GM20000 (cell line): ENCODE measurements at regions not wholly inside any gene's neighbourhood (a gene's known extent, or its start where the extent isn't known, plus 50 kb on each side); places are given as distances from the start of the nearest gene placed in this dataset.

Source experiments
- DNase-seq: peaks from one replicate; pipeline ENCODE4 v3.0.0; 2012; ENCODE audit warnings: low spot score
- TF ChIP-seq, protein P1 (sequence below): IDR thresholded peaks from 2 replicates; pipeline ENCODE4 v1.5.1; 2012; ENCODE audit warnings: mild to moderate bottlenecking, control low read depth; ENCODE audit errors: extremely low read depth, missing control alignments

DNA sequence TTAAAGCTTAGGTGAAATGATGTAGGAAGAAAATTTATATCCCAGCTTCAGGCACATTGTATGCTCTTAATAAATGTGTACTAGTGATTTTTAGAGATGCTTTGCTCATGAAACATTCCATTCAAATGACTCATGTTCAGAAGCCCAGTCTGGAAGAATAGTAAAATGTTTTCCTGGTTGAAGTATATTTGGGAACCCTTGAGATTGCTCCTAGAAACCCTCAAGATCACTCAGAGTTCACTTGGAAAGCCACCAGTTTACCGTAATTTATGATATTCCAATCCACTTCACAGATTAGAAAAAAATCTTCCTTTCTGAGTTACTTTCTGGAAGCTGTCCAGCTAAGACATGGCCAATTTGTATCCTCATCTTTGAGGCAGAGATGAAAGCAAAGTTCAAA, 186.4 kb downstream of the SYT10 start:
- TF ChIP-seq, protein P1, sequence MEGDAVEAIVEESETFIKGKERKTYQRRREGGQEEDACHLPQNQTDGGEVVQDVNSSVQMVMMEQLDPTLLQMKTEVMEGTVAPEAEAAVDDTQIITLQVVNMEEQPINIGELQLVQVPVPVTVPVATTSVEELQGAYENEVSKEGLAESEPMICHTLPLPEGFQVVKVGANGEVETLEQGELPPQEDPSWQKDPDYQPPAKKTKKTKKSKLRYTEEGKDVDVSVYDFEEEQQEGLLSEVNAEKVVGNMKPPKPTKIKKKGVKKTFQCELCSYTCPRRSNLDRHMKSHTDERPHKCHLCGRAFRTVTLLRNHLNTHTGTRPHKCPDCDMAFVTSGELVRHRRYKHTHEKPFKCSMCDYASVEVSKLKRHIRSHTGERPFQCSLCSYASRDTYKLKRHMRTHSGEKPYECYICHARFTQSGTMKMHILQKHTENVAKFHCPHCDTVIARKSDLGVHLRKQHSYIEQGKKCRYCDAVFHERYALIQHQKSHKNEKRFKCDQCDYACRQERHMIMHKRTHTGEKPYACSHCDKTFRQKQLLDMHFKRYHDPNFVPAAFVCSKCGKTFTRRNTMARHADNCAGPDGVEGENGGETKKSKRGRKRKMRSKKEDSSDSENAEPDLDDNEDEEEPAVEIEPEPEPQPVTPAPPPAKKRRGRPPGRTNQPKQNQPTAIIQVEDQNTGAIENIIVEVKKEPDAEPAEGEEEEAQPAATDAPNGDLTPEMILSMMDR: no peak
- DNase-seq: no peak

DNA sequence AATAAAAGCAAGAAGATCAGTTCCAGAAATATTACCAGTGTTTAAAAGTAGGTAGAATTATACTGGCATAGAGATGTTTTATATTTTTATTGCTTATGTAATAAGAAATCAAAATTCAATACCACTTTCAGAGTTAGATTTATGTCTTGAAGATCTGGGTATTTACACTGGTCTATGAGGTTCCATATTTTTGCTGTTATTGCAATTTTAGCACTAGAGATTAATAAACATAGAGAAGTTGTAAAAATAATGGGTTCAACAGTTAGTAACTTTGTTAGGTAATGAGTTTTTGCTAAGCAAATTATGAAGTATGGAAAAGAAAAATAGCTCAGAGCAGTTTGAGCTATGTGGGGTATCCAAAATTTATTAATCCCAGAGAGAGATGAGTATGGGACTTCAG, 188.1 kb downstream of the SYT10 start:
- no peak for DNase-seq
- TF ChIP-seq, protein P1: no peak

DNA sequence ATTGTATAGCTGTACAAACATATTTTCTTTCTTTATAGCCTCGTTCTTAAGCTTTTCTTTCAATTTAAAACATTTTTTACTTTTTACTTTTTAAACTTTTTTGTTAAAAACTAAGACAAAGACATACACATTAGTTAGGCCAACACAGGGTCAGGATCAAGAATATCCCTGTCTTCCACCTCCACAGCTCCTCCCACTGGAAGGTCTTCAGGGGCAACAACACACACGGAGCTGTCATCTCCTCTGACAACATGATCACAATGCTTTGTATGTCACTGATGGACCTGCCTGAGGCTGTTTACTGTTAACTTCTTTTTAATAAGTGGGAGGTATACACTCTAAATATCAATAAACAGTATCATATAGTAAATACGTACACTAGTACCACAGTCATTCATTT, 191.3 kb downstream of the SYT10 start:
- DNase-seq: no peak
- TF ChIP-seq, protein P1: no peak

DNA sequence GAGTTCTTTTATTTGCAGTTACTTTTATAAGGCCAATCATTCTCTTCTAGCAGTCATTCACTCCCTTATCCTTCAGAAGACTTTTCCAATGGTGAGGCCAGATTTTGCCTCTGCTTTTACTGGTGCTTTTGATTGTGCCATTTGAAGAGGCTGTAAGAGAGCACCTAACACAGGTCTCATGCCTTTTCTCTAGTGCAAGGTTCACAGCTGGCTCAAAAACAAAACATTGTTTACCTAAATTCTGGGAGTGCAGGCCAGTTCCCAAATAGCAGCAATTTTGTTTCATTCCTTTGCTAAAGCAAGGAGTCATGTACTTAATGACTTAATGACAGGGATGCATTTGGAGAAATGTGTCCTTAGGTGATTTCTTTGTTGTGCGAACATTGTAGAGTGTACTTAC, 192.0 kb downstream of the SYT10 start:
- TF ChIP-seq, protein P1: no peak
- DNase-seq: no peak

DNA sequence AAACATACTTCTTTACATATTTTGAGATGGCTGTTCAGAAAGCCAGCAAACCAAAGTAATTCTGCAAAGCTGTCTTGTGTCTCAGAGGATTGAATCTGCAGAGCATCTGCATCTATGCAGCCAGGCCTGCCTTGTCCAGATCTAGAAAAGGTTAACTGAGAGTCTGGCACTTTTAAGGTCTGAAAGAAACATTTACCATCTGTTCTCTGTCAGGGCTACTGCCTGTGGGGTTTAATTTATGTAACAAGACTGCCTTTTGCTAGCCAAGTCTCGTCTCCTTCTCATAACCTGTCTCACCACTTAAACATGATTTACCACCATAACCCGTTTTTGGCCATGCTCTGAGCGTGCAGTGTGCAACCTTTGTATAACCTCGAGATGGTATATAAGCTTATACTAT, 194.2 kb downstream of the SYT10 start:
- TF ChIP-seq, protein P1: no peak

GRCh38 chr12:33226671-33227070, 212.9 kb downstream of the SYT10 start:
- TF ChIP-seq, protein P1: no peak

More for the DNA sequence above, 194.2 kb downstream of the SYT10 start:
- DNase-seq: no peak

GRCh38 chr12:33223956-33224355, 215.7 kb downstream of the SYT10 start:
- no peak for DNase-seq
- TF ChIP-seq, protein P1: no peak

More at GRCh38 chr12:33226671-33227070, 212.9 kb downstream of the SYT10 start:
- DNase-seq: no peak

DNA sequence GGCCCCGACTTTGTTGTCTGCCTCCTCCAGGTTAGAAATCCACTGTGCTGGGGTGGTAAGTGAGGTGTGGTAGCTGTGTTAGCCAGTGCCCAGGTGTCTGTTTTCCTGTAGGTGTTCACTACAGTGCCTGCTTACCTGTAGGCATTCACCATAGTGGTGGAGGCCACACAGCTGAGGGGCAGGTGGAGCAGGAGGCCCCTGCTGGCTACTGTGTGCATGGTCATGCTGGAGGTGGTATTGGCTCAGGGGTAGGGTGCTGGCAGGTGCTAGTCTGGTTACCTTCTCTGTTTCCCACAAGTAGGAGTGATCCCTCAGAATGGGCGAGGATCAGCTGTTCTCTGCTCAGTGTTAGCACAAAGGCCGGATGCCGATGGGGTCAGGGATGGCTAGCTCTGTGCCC, 217.3 kb downstream of the SYT10 start:
- TF ChIP-seq, protein P1: no peak
- DNase-seq: no peak
